Right ventricle myocardium superior (tissue), 1 donor: ENCODE measurements at regions not wholly inside any gene's neighbourhood (a gene's known extent, or its start where the extent isn't known, plus 50 kb on each side); places are given as distances from the start of the nearest gene placed in this dataset.

Experiments
- ATAC-seq: fragments of 200-7000 bp; cut with Tn5 transposase; one replicate; pipeline ENCODE4 v1.9.1; 2020; ENCODE audit warnings: mild to moderate bottlenecking; ENCODE audit not compliant: poor library complexity
- DNase-seq: peaks from one replicate; pipeline ENCODE4 v3.0.0-alpha.2; 2020
- intact Hi-C: fragments of 100-400 bp; cut with DNase I; formaldehyde crosslinking; loops from one replicate; pipeline ENCODE4 v1.11.2; 2022
- donor health status: DM: no; HTN: yes; CAD: no; lungs with severe emphysema.

GRCh38 chr17:59513934-59514841, 51.2 kb upstream of the DHX40 start:
- intact Hi-C loops = no loop called here
- peak; percentile 93 for DNase-seq
- peak; percentile 93 for ATAC-seq
